Bone marrow (tissue), 2 donors: ENCODE measurements at regions not wholly inside any gene's neighbourhood (a gene's known extent, or its start where the extent isn't known, plus 50 kb on each side); places are given as distances from the start of the nearest gene placed in this dataset.

Experiments
- DNase-seq, 2 donors: peaks; one replicate each; lab custom pipeline; 2025; lab: John Stamatoyannopoulos, UW

DNA sequence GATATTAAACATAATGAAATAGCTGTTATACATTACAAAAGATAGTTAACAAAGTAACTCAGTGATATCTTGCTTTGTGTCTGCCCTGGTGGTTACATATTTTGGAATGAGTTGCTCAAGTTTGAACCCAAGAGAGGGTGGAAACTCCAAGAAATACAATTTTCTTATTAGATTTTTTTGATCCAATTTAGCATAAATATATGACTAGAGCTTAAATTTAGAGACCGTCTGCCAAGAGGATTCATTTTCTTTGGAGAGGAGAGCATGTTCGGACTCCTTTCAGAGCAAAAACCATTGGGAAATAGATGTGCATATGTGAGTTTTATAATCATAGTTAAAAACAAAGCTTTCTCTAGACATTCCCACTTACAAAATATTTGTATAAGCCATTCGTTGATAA, 353.4 kb downstream of the EPM2A start:
- no peak for DNase-seq

GRCh38 chr6:145383428-145383827, 351.9 kb downstream of the EPM2A start:
- DNase-seq, result no peak

- no peak for DNase-seq
Measured at GRCh38 chr6:145384503-145384902, 350.8 kb downstream of the EPM2A start.

DNA sequence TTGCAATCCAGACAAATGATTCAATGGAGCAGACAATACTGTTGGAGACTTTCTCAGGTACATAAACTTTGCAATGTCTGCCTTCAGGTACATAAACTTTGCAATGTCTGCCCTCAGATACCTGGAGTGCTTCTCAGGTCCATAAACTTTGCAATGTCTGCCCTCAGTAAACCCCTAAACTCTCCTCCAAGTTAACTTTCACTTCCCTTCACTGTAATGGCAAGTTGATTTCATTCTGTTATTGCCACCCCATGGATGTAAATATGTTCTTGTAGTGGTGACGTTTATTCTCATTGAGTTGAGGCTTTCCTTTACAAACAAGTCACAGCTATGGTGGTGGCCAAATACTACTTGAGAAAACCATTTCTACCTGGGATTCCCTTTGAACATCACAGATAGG, 338.8 kb downstream of the EPM2A start:
- no peak for DNase-seq

DNA sequence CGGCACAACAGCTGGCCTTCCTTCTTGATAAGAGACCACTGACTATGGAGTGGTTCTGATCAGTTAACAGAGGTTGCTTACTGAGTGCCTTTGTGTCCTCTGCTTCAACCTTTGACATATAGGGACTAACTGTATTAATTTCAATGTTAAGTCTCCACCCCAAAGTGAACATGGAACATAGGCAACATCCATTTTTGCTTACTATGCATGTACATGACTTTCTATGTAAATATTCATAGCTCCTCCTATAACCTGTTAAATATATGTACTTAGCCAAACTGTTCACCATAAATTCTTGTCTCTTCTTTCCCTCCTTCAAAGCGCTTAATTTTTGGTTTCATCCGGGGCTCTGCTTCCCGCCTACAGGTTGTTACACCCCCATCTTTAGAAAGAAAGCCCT, 334.8 kb downstream of the EPM2A start:
- DNase-seq, result no peak

DNA sequence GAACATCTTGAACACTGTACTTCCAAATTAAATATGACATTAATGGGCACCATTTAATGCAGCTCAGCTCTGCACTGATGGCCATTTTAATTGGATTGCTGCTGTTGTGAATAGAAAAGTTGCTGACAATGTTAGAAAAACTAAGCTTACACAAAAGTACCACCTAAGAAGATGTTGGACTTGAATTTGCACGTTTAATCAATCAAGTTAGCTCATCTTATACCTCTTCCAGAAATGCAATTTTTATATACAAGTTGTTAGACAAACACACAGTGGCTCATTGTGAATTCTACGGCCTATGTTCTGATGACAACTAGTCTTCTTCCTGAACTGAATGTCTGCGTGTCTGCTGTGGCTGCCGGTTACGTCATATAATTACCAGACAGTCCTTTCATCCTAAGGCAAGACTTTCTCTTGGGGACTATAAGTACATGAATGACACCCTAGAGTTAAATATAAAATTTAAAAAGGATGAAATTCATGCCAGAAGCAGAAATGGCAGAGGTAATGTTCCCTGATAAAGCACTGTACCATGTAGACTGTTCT, 330.2 kb downstream of the EPM2A start:
- DNase-seq, result no peak

DNA sequence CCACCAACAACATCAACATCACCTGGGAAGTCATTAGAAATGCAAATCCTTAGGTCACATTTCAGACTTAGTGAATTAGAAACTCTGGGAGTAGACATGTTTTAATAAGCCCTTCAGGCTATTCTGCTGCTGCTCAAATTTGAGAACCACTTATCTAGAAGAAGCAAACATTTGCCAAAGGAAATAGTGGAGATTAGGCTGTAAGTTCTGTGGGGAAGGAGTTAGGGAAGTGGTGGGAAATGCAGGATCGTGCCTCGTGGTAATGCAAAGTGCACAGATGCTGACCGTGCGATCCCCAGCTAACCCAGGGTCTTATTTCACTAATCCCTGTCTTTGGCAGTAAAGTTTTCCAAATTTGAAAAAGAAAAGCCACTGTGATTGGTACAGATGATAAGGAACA, 328.5 kb downstream of the EPM2A start:
- no peak for DNase-seq

- no peak for DNase-seq
Measured at GRCh38 chr6:145415616-145416015, 319.7 kb downstream of the EPM2A start.

DNA sequence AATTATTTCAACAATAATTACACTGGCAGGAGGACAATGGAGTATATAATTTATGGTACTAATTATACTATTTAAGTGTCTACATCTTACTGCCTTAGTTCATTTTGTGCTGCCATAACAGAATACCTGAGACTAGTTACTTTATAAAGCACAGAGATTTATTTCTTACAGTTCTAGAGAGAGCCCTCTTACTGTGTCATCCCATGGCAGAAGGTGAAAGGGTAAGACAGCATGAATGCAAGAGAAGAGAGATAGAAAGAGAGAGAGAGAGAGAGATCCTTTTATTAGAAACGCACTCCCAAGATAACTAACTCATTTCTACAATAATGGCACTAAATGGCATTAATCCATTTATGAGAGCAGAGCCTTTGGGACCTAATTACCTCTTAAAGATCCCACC, 314.7 kb downstream of the EPM2A start:
- DNase-seq, result no peak

GRCh38 chr6:145423936-145424335, 311.4 kb downstream of the EPM2A start:
- no peak for DNase-seq

GRCh38 chr6:145427232-145427631, 308.1 kb downstream of the EPM2A start:
- DNase-seq, result no peak

DNA sequence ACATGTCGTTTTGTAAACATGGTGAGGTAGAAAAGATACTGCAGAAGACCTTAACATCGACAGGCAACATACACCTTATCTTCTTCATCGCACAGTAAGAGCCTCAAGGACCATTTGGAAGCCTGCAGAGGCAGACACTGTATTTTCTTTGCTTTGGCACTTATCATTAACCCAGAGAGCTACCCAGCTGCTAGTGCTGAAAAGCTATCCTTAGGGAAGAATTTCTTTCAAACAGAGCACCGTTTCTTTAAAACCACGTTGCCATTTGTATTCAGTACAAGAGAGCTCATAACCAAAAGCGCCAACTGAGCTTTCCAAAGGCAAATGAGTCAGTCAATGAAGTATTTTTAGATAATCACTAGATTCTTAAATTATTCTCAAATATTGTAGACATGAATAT, 306.6 kb downstream of the EPM2A start:
- no peak for DNase-seq

GRCh38 chr6:145442110-145442509, 293.2 kb downstream of the EPM2A start:
- no peak for DNase-seq

DNA sequence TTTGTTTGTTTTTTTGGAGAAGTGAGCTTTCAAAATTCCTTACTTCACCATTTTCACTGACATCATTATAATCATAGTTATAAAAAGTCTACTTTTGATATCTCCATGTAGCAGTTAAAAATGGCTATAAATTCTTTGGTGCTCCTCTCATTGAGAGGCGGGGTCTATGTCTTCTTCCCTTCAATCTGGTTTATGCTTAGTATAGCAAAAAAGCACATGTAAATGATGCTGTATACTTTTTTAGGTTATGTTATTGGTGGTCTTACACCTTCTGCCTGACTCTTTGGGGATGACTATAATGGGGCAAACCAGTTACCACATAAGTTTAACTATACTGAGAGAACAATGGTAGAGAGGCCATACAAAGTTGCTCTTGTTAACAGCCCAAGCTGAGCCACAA, 289.6 kb downstream of the EPM2A start:
- DNase-seq, result no peak

- DNase-seq, result no peak
Measured at GRCh38 chr6:145451029-145451428, 284.3 kb downstream of the EPM2A start.

DNA sequence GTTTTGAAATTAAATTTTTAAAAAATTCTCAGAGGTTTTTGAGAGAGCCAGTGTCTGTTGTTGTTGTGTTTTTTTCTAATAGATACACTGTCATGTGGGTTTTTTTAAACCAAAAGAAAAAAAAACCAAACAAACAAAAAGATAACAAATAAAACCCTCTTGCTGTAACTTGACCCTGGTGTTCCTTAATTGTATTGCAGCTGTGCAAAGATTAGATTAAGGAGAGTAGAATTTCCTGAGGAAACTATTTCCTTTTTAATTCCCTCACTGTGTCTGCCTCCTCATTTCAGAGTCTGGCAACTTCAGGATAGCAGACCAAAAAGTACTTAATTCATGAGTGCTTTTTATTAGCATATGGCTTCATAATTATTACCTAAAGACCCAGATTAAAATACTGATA, 281.9 kb downstream of the EPM2A start:
- no peak for DNase-seq

DNA sequence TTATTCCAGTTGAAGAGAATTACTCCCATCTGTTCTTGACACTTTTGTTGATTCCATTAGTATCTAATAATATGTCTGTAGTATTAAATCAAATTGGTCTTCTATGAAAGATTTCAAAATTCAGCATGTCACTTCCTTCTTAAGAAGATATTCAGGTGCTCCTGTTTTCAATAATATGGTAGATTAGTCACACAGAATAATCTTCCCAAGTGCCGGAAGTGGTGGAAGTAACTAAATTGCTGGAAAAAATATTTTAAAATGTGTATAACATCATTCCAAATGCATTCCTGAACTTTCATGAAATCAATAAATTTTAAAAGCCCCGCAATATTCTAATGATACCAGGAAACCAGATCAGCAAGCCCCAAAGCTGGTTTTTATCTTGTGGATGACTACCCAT, 281.3 kb downstream of the EPM2A start:
- DNase-seq, result no peak

DNA sequence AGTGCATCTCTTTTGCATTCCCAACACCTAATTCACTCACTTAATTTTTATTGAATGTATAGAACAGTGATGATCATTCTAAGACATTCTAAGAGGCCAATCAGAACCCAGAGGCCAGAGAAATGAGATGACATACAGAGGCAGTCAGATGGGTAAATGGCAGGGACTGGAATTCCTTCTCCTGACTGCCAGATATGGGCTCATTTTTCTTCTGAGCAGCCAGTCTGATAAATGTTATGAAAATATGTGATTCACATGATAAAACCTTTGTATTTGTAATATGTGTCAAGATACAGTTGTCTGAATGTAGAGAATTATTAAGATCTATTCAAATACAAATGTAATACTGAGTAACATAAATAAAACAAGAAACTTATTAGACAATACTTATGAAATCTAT, 277.8 kb downstream of the EPM2A start:
- no peak for DNase-seq

DNA sequence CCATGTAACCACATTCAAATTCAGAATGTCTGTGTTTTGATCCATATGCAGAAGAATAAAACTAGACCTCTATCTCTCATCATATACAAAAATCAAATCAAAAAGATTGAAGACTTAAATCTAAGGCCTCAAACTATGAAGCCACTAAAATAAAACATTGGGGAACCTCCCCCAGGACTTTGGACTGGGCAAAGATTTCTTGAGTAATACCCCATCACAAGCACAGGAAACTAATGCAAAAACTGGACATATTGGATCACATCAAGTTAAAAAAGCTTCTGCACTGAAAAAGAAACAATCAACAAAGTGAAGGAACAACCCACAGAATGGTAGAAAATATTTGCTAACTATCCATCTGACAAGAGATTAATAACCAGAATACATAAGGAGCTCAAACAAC, 266.8 kb downstream of the EPM2A start:
- DNase-seq, result no peak

- no peak for DNase-seq
Measured at GRCh38 chr6:145469021-145469420, 266.3 kb downstream of the EPM2A start.

GRCh38 chr6:145475794-145476396, 259.4 kb downstream of the EPM2A start:
- DNase-seq, result no peak

- DNase-seq, result no peak
Measured at GRCh38 chr6:145480024-145480423, 255.3 kb downstream of the EPM2A start.

DNA sequence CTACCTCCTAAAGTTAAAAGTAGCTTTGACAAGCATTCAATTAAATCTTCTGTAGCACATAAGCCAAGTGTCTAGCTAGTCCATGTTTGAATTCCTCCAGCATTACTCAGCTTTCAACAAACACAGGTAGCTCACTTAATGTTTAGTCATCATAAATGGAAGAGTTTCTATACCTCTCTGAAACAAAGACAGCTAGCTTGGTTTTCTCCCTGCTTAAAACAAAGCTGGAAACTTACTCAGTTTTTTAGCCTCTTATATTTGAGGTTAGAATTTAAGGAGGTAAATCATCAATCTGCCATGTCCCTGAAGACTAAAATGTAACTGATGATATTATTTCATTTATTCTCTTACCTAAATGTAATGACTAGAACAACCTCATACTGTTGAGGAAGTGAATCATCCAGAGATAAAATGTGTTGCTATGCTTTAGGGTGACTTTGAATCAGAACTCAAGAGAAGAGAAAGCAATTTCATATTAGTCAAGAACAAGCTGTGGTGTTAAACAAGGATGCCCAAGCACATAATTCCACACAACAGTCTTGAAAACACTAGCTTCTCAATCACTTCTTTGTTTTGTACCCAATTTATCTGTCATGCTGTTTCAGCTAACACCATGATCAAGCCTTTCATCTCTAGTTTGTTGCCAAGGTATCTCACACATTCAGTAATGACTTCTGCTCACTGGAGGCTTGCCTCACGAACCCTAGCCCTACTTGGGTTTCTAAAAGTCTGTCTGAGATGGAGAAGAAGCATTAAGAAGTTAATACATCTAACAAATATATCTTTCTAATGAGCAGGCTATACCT, 251.9 kb downstream of the EPM2A start:
- DNase-seq, result no peak

- DNase-seq, result no peak
Measured at GRCh38 chr6:145485288-145485687, 250.0 kb downstream of the EPM2A start.
